ENCODE measurements at regions not wholly inside any gene's neighbourhood (a gene's known extent, or its start where the extent isn't known, plus 50 kb on each side); places are given as distances from the start of the nearest gene placed in this dataset.

- ChIA-PET CTCF (no interaction called here), POLR2A (no interaction called here)
- no peak overlapping the region for H3K27ac Mint-ChIP-seq
- H3K4me1 Mint-ChIP-seq (ENCODE audit: low read depth), result no peaks in the 10 kb centered on the region
- no peak overlapping the region for H3K4me3 Mint-ChIP-seq
- H3K36me3 Mint-ChIP-seq (ENCODE audit: low read depth), result no peaks in the 10 kb centered on the region
- no peaks in the 10 kb centered on the region for H3K9me3 Mint-ChIP-seq (ENCODE audit: insufficient read depth)
- peaks cover 11% of the 10 kb centered on the region for H3K27me3 Mint-ChIP-seq (ENCODE audit: low read depth)
- ATAC-seq (no peak), DNase-seq (peak; percentile 10)
Measured at GRCh38 chr22:22946131-22946530, 58.5 kb downstream of the IGLL5 start.

GRCh38 chr22:22948651-22949571 lies 61.3 kb downstream of the IGLL5 start:
- Mint-ChIP-seq H3K4me1 (ENCODE audit: low read depth) (no peaks in the 10 kb centered on the region), H3K9me3 (ENCODE audit: insufficient read depth) (no peaks in the 10 kb centered on the region), H3K27ac (no peak overlapping the region), H3K4me3 (no peak overlapping the region), H3K36me3 (ENCODE audit: low read depth) (no peaks in the 10 kb centered on the region), H3K27me3 (ENCODE audit: low read depth) (peaks cover 26% of the 10 kb centered on the region)
- DNase-seq (peak; percentile 9), ATAC-seq (no peak)
- ChIA-PET POLR2A (no interaction called here), CTCF (interaction anchor here (0.9 to 1.3 kb wide), 4 partner anchors 9 to 196 kb away, joined by 3 to 4 read pairs (median 4); no protein-coding TSS in a partner anchor)

- POLR2A ChIA-PET, result no interaction called here
- ATAC-seq, result no peak
- no peak for DNase-seq
- H3K27ac Mint-ChIP-seq, result no peak overlapping the region
- H3K4me1 Mint-ChIP-seq (ENCODE audit: low read depth), result no peaks in the 10 kb centered on the region
- H3K36me3 Mint-ChIP-seq (ENCODE audit: low read depth), result no peaks in the 10 kb centered on the region
- peaks cover 31% of the 10 kb centered on the region for H3K27me3 Mint-ChIP-seq (ENCODE audit: low read depth)
- CTCF ChIA-PET, result interaction anchor here (1.0 to 1.1 kb wide), 2 partner anchors 100 to 205 kb away, joined by 3 read pairs; no protein-coding TSS in a partner anchor
- H3K9me3 Mint-ChIP-seq (ENCODE audit: insufficient read depth), result no peaks in the 10 kb centered on the region
- no peak overlapping the region for H3K4me3 Mint-ChIP-seq
Measured at GRCh38 chr22:22949953-22950352, 62.3 kb downstream of the IGLL5 start.

- H3K4me1 Mint-ChIP-seq (ENCODE audit: low read depth), result no peaks in the 10 kb centered on the region
- H3K36me3 Mint-ChIP-seq (ENCODE audit: low read depth), result no peaks in the 10 kb centered on the region
- peaks cover 35% of the 10 kb centered on the region for H3K27me3 Mint-ChIP-seq (ENCODE audit: low read depth)
- ATAC-seq (no peak), DNase-seq (no peak)
- H3K27ac Mint-ChIP-seq, result no peak overlapping the region
- POLR2A ChIA-PET, result no interaction called here
- no peak overlapping the region for H3K4me3 Mint-ChIP-seq
- CTCF ChIA-PET, result interaction anchor here (0.9 to 1.2 kb wide), 4 partner anchors 9 to 206 kb away, joined by 3 to 4 read pairs (median 3); no protein-coding TSS in a partner anchor
- no peaks in the 10 kb centered on the region for H3K9me3 Mint-ChIP-seq (ENCODE audit: insufficient read depth)
Measured at GRCh38 chr22:22951035-22951434, 63.4 kb downstream of the IGLL5 start.

- H3K9me3 Mint-ChIP-seq (ENCODE audit: insufficient read depth), result no peaks in the 10 kb centered on the region
- H3K4me1 Mint-ChIP-seq (ENCODE audit: low read depth), result no peaks in the 10 kb centered on the region
- no peak for ATAC-seq
- H3K27ac Mint-ChIP-seq, result no peak overlapping the region
- POLR2A ChIA-PET, result no interaction called here
- H3K36me3 Mint-ChIP-seq (ENCODE audit: low read depth), result no peaks in the 10 kb centered on the region
- H3K4me3 Mint-ChIP-seq, result no peak overlapping the region
- CTCF ChIA-PET, result interaction anchor here (1.1 to 6.4 kb wide), 7 partner anchors 10 to 209 kb away, joined by 3 to 53 read pairs (median 27); no protein-coding TSS in a partner anchor
- H3K27me3 Mint-ChIP-seq (ENCODE audit: low read depth), result peaks cover 30% of the 10 kb centered on the region
- DNase-seq, result no peak
Measured at GRCh38 chr22:22952531-22953280, 65.1 kb downstream of the IGLL5 start.

GRCh38 chr22:22953791-22954190 lies 66.2 kb downstream of the IGLL5 start:
- ATAC-seq (no peak), DNase-seq (no peak)
- Mint-ChIP-seq H3K4me1 (ENCODE audit: low read depth) (no peaks in the 10 kb centered on the region), H3K36me3 (ENCODE audit: low read depth) (no peaks in the 10 kb centered on the region), H3K27ac (no peak overlapping the region), H3K9me3 (ENCODE audit: insufficient read depth) (no peaks in the 10 kb centered on the region), H3K27me3 (ENCODE audit: low read depth) (peaks cover 33% of the 10 kb centered on the region), H3K4me3 (no peak overlapping the region)
- POLR2A ChIA-PET, result no interaction called here
- CTCF ChIA-PET, result interaction anchor here (0.7 to 6.4 kb wide), 22 partner anchors 11 to 337 kb away, joined by 3 to 53 read pairs (median 6); partner anchors contain the start of gene IGLL5

- Mint-ChIP-seq H3K4me3 (no peak overlapping the region), H3K27ac (no peak overlapping the region), H3K9me3 (ENCODE audit: insufficient read depth) (no peaks in the 10 kb centered on the region), H3K4me1 (ENCODE audit: low read depth) (no peaks in the 10 kb centered on the region), H3K27me3 (ENCODE audit: low read depth) (peaks cover 35% of the 10 kb centered on the region), H3K36me3 (ENCODE audit: low read depth) (no peaks in the 10 kb centered on the region)
- CTCF ChIA-PET, result interaction anchor here (0.6 to 7.7 kb wide), 50 partner anchors 12 to 917 kb away, joined by 3 to 146 read pairs (median 4); partner anchors contain the start of gene IGLL5
- DNase-seq, result peak; percentile 47
- ATAC-seq, result no peak
- POLR2A ChIA-PET, result interaction anchor here (0.7 kb wide), 1 partner anchor 58 kb away, joined by 3 read pairs; no protein-coding TSS in a partner anchor
Measured at GRCh38 chr22:22954656-22955055, 67.0 kb downstream of the IGLL5 start.

GRCh38 chr22:22955276-22955798 lies 67.7 kb downstream of the IGLL5 start:
- ChIA-PET CTCF (interaction anchor here (0.6 to 7.7 kb wide), 48 partner anchors 12 to 918 kb away, joined by 3 to 146 read pairs (median 5); partner anchors contain the start of gene IGLL5), POLR2A (interaction anchor here (0.7 kb wide), 1 partner anchor 57 kb away, joined by 3 read pairs; no protein-coding TSS in a partner anchor)
- H3K4me1 Mint-ChIP-seq (ENCODE audit: low read depth), result no peaks in the 10 kb centered on the region
- H3K9me3 Mint-ChIP-seq (ENCODE audit: insufficient read depth), result no peaks in the 10 kb centered on the region
- H3K4me3 Mint-ChIP-seq, result no peak overlapping the region
- no peak overlapping the region for H3K27ac Mint-ChIP-seq
- ATAC-seq (no peak), DNase-seq (no peak)
- H3K36me3 Mint-ChIP-seq (ENCODE audit: low read depth), result no peaks in the 10 kb centered on the region
- peaks cover 32% of the 10 kb centered on the region for H3K27me3 Mint-ChIP-seq (ENCODE audit: low read depth)

- POLR2A ChIA-PET, result no interaction called here
- H3K4me1 Mint-ChIP-seq (ENCODE audit: low read depth), result no peaks in the 10 kb centered on the region
Measured at GRCh38 chr22:22955866-22956535, 68.4 kb downstream of the IGLL5 start.

GRCh38 chr22:22957090-22957489 lies 69.5 kb downstream of the IGLL5 start:
- Mint-ChIP-seq H3K36me3 (ENCODE audit: low read depth) (no peaks in the 10 kb centered on the region), H3K4me1 (ENCODE audit: low read depth) (no peaks in the 10 kb centered on the region), H3K27me3 (ENCODE audit: low read depth) (peaks cover 37% of the 10 kb centered on the region), H3K4me3 (no peak overlapping the region), H3K9me3 (ENCODE audit: insufficient read depth) (peaks cover 9% of the 10 kb centered on the region), H3K27ac (no peak overlapping the region)
- ChIA-PET POLR2A (no interaction called here), CTCF (interaction anchor here (0.8 to 7.7 kb wide), 26 partner anchors 9 to 419 kb away, joined by 3 to 146 read pairs (median 6); no protein-coding TSS in a partner anchor)
- ATAC-seq, result no peak
- DNase-seq, result no peak

More at GRCh38 chr22:22955866-22956535, 68.4 kb downstream of the IGLL5 start:
- Mint-ChIP-seq H3K4me3 (no peak overlapping the region), H3K27me3 (ENCODE audit: low read depth) (peaks cover 37% of the 10 kb centered on the region), H3K36me3 (ENCODE audit: low read depth) (no peaks in the 10 kb centered on the region), H3K9me3 (ENCODE audit: insufficient read depth) (no peaks in the 10 kb centered on the region), H3K27ac (no peak overlapping the region)
- DNase-seq, result peak; percentile 80
- peak; percentile 83 for ATAC-seq
- CTCF ChIA-PET, result interaction anchor here (0.7 to 7.7 kb wide), 34 partner anchors 13 to 420 kb away, joined by 3 to 146 read pairs (median 6); no protein-coding TSS in a partner anchor

GRCh38 chr22:22958621-22959020 lies 71.0 kb downstream of the IGLL5 start:
- Mint-ChIP-seq H3K4me3 (no peak overlapping the region), H3K27ac (no peak overlapping the region), H3K36me3 (ENCODE audit: low read depth) (no peaks in the 10 kb centered on the region), H3K27me3 (ENCODE audit: low read depth) (peaks cover 33% of the 10 kb centered on the region), H3K9me3 (ENCODE audit: insufficient read depth) (peaks cover 9% of the 10 kb centered on the region), H3K4me1 (ENCODE audit: low read depth) (no peaks in the 10 kb centered on the region)
- ChIA-PET POLR2A (no interaction called here), CTCF (interaction anchor here (0.8 to 7.7 kb wide), 29 partner anchors 11 to 427 kb away, joined by 3 to 146 read pairs (median 6); no protein-coding TSS in a partner anchor)
- DNase-seq, result no peak
- no peak for ATAC-seq
